ENCODE measurements at regions not wholly inside any gene's neighbourhood (a gene's known extent, or its start where the extent isn't known, plus 50 kb on each side); places are given as distances from the start of the nearest gene placed in this dataset.

DNA sequence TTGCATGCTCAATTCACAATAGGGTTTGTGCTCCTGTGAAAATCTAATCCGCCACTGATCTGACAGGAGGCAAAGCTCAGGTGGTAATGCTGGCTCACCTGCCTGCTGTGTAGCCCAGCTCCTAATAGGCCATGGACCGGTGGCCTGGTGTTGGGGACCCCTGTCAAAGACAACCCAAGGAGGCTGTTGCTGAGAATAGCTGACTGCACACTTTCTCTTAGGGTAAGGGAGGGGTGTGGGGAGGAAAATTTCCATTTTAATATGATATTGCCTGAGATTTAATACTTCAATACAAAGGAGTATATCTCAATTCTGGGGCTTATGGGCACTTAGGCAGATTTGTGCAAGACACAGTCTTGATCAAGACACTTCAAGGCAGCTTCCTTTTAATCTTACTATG is 105.8 kb downstream of the ALDH8A1 start:
- no peaks in the 10 kb centered on the region for H3K4me1 ChIP-seq (ENCODE audit: insufficient read depth, low read length)
- 96% methylated on average over 2 of the region's 2 CpGs for WGBS
- no peaks in the 10 kb centered on the region for H3K9me3 ChIP-seq (ENCODE audit: insufficient read depth, low read depth, low read length)
- H3K27me3 ChIP-seq (ENCODE audit: insufficient read depth, low read length), result no peaks in the 10 kb centered on the region
- no peak overlapping the region for H3K4me3 ChIP-seq (ENCODE audit: low read length)
- H3K27ac ChIP-seq (ENCODE audit: low read depth, low read length), result no peak overlapping the region
- H3K9ac ChIP-seq (ENCODE audit: low read depth, low read length), result no peak overlapping the region
- H3K36me3 ChIP-seq (ENCODE audit: insufficient read depth, low read length), result no peaks in the 10 kb centered on the region

DNA sequence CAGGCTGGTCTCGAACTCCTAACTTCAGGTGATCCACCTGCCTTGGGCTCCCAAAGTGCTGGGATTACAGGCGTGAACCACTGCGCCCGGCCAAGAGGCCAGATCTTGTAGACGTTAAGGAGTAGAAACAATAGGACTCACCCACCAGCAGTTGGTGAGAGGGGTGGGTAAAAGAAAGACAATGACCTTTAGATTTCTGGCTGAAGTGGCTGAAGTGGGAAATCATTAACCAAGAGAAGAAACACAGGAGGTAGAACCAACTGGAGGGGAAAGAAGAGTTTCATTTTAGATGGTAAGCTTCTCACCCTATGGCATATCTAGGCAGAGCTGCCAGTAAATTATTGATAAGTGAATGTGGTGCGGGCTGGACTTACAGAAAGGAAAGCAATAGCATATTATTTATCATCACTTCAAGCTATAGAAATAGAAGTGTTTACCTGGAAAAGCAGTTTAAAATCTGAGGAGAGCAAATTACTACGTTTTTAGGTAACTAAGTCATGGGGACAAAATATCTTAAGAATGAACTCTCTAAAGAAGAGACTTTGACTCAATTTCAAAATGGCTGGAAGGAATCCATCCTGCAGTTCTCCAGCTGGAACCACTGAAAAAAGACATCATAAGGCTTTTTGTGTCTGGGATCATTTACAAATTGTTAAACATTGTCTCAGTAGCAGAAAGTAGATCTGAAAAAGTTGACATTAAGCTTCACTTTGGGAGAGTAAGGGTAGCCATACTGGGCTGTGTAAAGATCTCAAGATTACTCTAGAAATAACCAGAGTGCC is 109.6 kb downstream of the ALDH8A1 start:
- 94% methylated on average over 6 of the region's 7 CpGs for WGBS

DNA sequence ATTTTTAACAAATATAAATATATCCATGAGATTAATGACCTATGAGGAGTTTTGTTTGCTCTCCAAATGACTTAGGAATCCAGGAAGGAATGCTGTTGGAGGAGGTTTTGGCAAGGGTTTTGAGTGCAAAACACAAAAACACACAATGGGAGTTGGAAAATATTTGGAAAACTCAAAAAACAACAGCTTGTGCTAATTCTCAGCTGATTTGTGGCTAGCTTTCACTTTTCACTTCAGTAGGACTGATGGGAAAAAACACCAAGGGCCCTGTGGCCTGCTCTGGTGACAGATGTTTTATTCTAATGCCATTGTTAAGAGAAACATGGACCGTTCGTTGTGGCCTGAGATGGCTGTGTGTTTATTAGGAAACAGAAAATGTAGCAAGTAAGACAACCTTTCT is 113.9 kb downstream of the ALDH8A1 start:
- 100% methylated on average over 1 of the region's 2 CpGs for WGBS
- H3K36me3 ChIP-seq (ENCODE audit: insufficient read depth, low read length), result no peaks in the 10 kb centered on the region
- H3K9ac ChIP-seq (ENCODE audit: low read depth, low read length), result no peak overlapping the region
- no peaks in the 10 kb centered on the region for H3K4me1 ChIP-seq (ENCODE audit: insufficient read depth, low read length)
- H3K4me3 ChIP-seq (ENCODE audit: low read length), result no peak overlapping the region
- H3K9me3 ChIP-seq (ENCODE audit: insufficient read depth, low read depth, low read length), result no peaks in the 10 kb centered on the region
- H3K27me3 ChIP-seq (ENCODE audit: insufficient read depth, low read length), result no peaks in the 10 kb centered on the region
- H3K27ac ChIP-seq (ENCODE audit: low read depth, low read length), result no peak overlapping the region

More for the DNA sequence above, 109.6 kb downstream of the ALDH8A1 start:
- Histone ChIP-seq H3K27me3 (ENCODE audit: insufficient read depth, low read length) (no peaks in the 10 kb centered on the region), H3K4me3 (ENCODE audit: low read length) (no peak overlapping the region), H3K9ac (ENCODE audit: low read depth, low read length) (no peak overlapping the region), H3K9me3 (ENCODE audit: insufficient read depth, low read depth, low read length) (no peaks in the 10 kb centered on the region), H3K4me1 (ENCODE audit: insufficient read depth, low read length) (no peaks in the 10 kb centered on the region), H3K27ac (ENCODE audit: low read depth, low read length) (no peak overlapping the region), H3K36me3 (ENCODE audit: insufficient read depth, low read length) (no peaks in the 10 kb centered on the region)

DNA sequence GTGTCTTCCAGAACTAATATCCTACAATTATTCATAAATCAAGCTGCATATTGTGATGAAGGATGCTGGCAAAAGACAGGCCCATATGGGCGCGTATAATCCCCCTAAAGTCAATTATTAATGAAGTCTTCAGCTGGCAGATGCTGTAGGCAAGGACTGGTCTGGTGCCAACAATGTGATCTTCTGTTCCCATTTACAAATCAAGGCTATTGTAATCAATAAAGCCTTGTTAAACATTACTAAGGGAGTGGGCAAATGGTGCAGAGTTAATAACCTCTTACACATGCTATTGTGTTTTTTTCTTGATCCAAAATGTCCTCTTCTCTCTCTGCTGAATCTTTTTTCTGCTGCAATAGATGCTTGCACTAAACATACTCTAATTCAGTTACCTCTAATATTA is 119.0 kb downstream of the ALDH8A1 start:
- Histone ChIP-seq H3K9ac (ENCODE audit: low read depth, low read length) (no peak overlapping the region), H3K4me1 (ENCODE audit: insufficient read depth, low read length) (no peaks in the 10 kb centered on the region), H3K27me3 (ENCODE audit: insufficient read depth, low read length) (no peaks in the 10 kb centered on the region), H3K27ac (ENCODE audit: low read depth, low read length) (no peak overlapping the region), H3K4me3 (ENCODE audit: low read length) (no peak overlapping the region), H3K9me3 (ENCODE audit: insufficient read depth, low read depth, low read length) (0 out of 2 replicates have a peak, but pooled peaks cover 2% of the 10 kb centered on the region), H3K36me3 (ENCODE audit: insufficient read depth, low read length) (no peaks in the 10 kb centered on the region)
- 89% methylated on average over 2 of the region's 2 CpGs for WGBS

DNA sequence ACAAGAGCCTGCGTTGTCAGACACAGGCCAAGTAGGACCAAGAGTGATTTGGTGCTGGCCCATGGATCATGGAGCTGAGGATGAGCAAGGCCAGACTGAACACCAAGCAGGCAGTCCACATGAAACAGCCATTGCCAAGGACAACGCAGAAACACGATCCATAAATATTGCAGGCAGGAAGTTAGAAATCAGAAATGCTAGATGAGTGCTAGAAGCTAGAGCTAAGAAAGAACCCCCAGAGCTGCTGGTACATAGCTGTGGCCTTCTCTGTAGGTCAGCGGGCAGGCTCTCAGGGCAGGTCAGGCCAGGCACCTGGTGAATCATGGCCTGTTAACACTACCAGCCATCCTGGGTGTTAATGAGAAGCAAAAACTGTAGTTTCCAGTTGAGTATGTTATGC is 119.7 kb downstream of the ALDH8A1 start:
- no peaks in the 10 kb centered on the region for H3K4me1 ChIP-seq (ENCODE audit: insufficient read depth, low read length)
- WGBS, result 96% methylated on average over 4 of the region's 4 CpGs
- no peak overlapping the region for H3K4me3 ChIP-seq (ENCODE audit: low read length)
- no peaks in the 10 kb centered on the region for H3K36me3 ChIP-seq (ENCODE audit: insufficient read depth, low read length)
- no peak overlapping the region for H3K27ac ChIP-seq (ENCODE audit: low read depth, low read length)
- H3K27me3 ChIP-seq (ENCODE audit: insufficient read depth, low read length), result no peaks in the 10 kb centered on the region
- H3K9ac ChIP-seq (ENCODE audit: low read depth, low read length), result no peak overlapping the region
- 0 out of 2 replicates have a peak, but pooled peaks cover 2% of the 10 kb centered on the region for H3K9me3 ChIP-seq (ENCODE audit: insufficient read depth, low read depth, low read length)

DNA sequence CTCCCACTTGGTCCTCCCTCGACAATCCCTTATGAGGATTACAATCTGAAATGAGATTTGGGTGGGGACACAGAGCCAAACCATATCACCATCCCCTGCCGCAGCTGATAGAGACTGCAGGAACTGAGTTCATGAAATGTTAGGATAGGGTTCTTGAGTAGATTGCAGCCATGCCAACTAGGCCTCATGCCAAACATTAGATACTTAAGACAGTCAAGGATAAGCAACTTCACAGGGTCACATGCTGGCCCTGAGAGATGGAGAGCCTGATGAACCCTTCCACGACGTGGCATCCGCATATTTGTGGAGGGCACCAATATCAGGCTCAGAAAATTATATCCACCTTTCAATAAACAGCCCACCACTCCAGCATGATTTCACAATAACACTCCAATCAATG is 121.3 kb downstream of the ALDH8A1 start:
- 97% methylated on average over 4 of the region's 5 CpGs for WGBS
- 0 out of 2 replicates have a peak, but pooled peaks cover 4% of the 10 kb centered on the region for H3K9me3 ChIP-seq (ENCODE audit: insufficient read depth, low read depth, low read length)
- no peaks in the 10 kb centered on the region for H3K36me3 ChIP-seq (ENCODE audit: insufficient read depth, low read length)
- H3K9ac ChIP-seq (ENCODE audit: low read depth, low read length), result no peak overlapping the region
- H3K27me3 ChIP-seq (ENCODE audit: insufficient read depth, low read length), result no peaks in the 10 kb centered on the region
- H3K4me1 ChIP-seq (ENCODE audit: insufficient read depth, low read length), result no peaks in the 10 kb centered on the region
- H3K4me3 ChIP-seq (ENCODE audit: low read length), result no peak overlapping the region
- no peak overlapping the region for H3K27ac ChIP-seq (ENCODE audit: low read depth, low read length)

DNA sequence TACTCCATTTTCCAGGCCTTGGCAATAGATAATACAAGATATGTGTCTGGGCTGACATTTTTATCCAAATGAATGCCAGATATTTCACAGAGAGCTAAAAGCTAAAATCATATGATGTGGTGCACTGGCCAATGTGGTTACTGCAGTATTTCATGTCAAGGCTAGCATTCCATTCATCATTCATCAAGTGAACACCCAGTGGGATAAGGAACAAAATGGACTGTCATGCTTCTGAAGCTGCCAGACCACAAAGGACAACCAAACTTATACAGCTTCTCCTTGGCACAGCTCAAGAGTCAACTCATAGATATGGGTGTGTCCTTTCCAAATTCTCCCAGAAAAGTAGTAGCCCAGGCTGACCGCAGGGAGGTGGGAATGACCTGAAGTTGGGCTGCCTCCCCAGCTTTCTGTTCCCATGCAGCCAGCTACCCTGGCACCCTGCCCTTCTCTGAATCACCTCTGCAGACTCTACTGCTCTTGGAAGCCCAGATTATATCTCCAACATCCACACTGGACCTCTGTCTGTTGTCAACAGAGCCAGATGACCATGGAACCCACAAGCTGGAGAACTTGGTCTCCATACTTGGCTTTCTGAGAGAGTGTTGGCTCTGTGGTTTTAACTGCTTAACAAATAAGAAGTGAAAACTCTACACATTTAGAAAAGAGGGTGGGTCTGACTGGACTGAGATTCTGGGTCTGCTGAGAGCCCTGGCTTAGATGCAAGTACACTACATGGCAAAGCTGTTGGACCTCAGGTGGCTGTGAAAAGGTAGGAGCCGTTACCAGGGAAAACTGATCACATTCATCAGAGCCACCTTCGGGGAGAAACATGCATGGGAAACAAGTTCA is 122.8 kb downstream of the ALDH8A1 start:
- Histone ChIP-seq H3K9me3 (ENCODE audit: insufficient read depth, low read depth, low read length) (0 out of 2 replicates have a peak, but pooled peaks cover 4% of the 10 kb centered on the region), H3K27ac (ENCODE audit: low read depth, low read length) (no peak overlapping the region)
- 96% methylated on average over 3 of the region's 3 CpGs for WGBS

DNA sequence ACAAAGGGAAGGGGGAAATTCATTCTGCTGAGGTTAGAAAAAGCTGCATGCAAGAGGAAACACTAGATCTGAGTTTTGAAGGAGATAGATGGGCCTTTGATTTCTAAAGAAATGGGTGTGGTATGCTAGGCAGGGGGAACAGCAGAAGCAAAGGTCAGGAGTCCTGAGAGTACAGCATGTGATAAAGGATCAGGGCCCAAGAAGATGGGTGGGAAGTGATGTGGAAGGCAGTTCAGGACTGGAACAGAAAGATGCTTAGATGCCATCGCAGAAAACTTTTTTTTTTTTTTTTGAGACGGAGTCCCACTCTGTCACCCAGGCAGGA is 126.2 kb downstream of the ALDH8A1 start:
- H3K27me3 ChIP-seq (ENCODE audit: insufficient read depth, low read length), result no peaks in the 10 kb centered on the region
- no peak overlapping the region for H3K4me3 ChIP-seq (ENCODE audit: low read length)
- no peak overlapping the region for H3K9ac ChIP-seq (ENCODE audit: low read depth, low read length)
- 97% methylated on average over 2 of the region's 2 CpGs for WGBS
- no peak overlapping the region for H3K27ac ChIP-seq (ENCODE audit: low read depth, low read length)
- H3K4me1 ChIP-seq (ENCODE audit: insufficient read depth, low read length), result peaks cover 7% of the 10 kb centered on the region; the same call in 1 of the 2 replicates
- H3K36me3 ChIP-seq (ENCODE audit: insufficient read depth, low read length), result no peaks in the 10 kb centered on the region
- H3K9me3 ChIP-seq (ENCODE audit: insufficient read depth, low read depth, low read length), result 0 out of 2 replicates have a peak, but pooled peaks cover 4% of the 10 kb centered on the region

More for the DNA sequence above, 122.8 kb downstream of the ALDH8A1 start:
- H3K9ac ChIP-seq (ENCODE audit: low read depth, low read length), result no peak overlapping the region
- no peak overlapping the region for H3K4me3 ChIP-seq (ENCODE audit: low read length)
- no peaks in the 10 kb centered on the region for H3K27me3 ChIP-seq (ENCODE audit: insufficient read depth, low read length)
- H3K4me1 ChIP-seq (ENCODE audit: insufficient read depth, low read length), result no peaks in the 10 kb centered on the region
- H3K36me3 ChIP-seq (ENCODE audit: insufficient read depth, low read length), result no peaks in the 10 kb centered on the region

DNA sequence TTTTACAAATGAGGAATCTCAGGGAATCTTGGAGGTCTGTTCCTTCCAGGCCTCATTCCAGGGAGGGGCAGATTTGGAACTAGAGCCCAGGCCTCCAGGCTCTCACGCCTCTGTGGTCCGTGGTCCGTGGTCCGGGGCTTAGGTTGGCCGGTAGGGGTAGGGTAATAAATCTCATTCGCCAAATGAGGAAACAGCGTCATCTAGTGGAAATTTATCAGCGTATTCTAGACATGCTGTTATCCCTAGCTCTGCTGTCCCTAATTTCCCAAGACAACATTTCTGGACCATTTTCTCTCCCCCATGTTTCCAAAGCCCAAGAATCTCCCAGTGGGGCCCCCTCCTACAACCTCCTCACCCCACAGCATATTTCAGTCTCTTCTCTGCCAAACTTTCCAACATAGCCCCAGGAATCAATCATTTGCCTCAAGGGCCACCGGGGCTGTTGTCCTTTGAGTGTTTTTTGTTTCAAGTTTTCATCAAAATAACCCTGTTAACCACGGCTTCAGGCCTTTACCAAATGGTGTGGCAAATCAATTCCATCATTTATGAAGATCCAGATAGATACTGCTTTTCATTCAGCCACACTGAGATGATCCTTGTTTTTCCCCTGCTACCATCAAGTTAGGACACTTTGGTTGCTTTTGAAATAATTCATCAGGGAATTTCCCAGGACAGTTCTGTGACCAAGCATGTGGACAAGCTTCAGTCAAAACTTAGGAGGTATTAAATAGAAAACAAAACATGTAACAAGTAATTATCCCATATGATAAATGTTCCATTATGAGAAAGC is 126.8 kb downstream of the ALDH8A1 start:
- 0 out of 2 replicates have a peak, but pooled peaks cover 4% of the 10 kb centered on the region for H3K9me3 ChIP-seq (ENCODE audit: insufficient read depth, low read depth, low read length)
- no peaks in the 10 kb centered on the region for H3K27me3 ChIP-seq (ENCODE audit: insufficient read depth, low read length)
- no peak overlapping the region for H3K27ac ChIP-seq (ENCODE audit: low read depth, low read length)
- peaks cover 7% of the 10 kb centered on the region; the same call in 1 of the 2 replicates for H3K4me1 ChIP-seq (ENCODE audit: insufficient read depth, low read length)
- H3K9ac ChIP-seq (ENCODE audit: low read depth, low read length), result no peak overlapping the region
- H3K36me3 ChIP-seq (ENCODE audit: insufficient read depth, low read length), result no peaks in the 10 kb centered on the region
- H3K4me3 ChIP-seq (ENCODE audit: low read length), result no peak overlapping the region
- 22% methylated on average over 10 of the region's 10 CpGs for WGBS

DNA sequence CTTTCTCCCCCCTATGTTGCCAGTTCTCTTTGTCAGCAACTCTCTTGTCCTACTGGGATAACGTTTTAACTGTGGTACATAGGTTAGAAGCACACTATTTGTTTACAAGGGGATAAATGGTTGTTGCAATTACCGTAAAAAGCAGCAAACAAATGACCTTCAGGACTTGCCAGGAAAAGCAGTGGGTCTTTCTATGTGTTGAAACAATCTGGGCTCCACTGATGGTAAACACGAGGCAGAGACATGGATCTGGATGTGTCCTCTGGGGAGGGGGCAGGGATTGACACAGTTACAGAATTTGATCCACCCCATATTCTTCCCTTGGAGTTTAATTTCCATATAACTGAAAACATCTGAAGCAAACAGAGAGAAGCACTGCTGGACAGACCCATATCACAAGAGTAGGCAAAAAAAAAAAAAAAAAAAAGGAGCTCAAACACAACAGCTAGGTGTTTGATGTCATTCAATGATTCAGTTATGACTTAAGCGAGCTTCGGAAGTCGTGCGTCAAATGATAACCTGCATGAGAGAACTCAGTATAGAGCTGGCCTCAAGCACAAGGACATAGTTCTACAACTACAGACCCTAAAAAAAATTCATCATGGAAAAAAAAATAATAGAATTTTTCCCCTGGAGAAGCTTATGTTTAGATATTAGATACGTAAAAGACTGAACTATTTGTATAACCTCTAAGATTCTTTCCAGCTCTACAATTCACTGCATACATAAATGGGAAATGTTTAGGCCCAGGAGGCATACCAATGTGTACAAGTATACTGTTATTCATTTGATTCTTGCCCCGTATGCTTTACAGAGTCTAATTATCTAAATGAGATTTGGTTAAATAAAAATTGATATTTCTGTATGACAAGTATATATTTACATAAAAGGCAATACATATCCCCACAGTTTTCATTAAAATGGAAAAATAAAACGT is 127.7 kb downstream of the ALDH8A1 start:
- 0 out of 2 replicates have a peak, but pooled peaks cover 4% of the 10 kb centered on the region for H3K9me3 ChIP-seq (ENCODE audit: insufficient read depth, low read depth, low read length)
- no peaks in the 10 kb centered on the region for H3K36me3 ChIP-seq (ENCODE audit: insufficient read depth, low read length)
- H3K27me3 ChIP-seq (ENCODE audit: insufficient read depth, low read length), result no peaks in the 10 kb centered on the region
- no peak overlapping the region for H3K27ac ChIP-seq (ENCODE audit: low read depth, low read length)
- no peak overlapping the region for H3K4me3 ChIP-seq (ENCODE audit: low read length)
- H3K4me1 ChIP-seq (ENCODE audit: insufficient read depth, low read length), result peaks cover 7% of the 10 kb centered on the region; the same call in 1 of the 2 replicates
- WGBS, result 88% methylated on average over 8 of the region's 10 CpGs
- no peak overlapping the region for H3K9ac ChIP-seq (ENCODE audit: low read depth, low read length)
